ENCODE measurements at regions not wholly inside any gene's neighbourhood (a gene's known extent, or its start where the extent isn't known, plus 50 kb on each side); places are given as distances from the start of the nearest gene placed in this dataset.
A peak's percentile ranks its signal among the peaks of the same experiment; 100 is the strongest.

DNA sequence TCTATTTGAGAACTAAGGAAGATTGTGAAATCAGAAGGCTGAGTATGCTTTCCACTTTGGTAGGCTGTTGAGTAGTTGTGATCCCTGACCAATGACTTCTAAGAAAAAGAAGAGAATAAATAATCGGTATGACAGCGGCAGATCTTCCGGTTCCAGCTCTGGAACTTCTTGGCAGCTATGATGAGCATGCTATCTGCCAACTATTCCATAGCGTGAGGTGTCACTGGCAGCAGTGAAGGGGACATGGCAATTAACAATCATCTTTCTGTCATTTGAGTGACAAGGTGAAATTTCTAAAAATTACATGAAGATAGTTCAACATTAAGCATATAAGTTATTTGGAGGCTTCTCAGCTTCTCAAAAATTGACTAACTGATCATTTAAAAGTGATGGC lies 140.1 kb upstream of the NETO1 start:
- TF ChIP-seq, protein P1, sequence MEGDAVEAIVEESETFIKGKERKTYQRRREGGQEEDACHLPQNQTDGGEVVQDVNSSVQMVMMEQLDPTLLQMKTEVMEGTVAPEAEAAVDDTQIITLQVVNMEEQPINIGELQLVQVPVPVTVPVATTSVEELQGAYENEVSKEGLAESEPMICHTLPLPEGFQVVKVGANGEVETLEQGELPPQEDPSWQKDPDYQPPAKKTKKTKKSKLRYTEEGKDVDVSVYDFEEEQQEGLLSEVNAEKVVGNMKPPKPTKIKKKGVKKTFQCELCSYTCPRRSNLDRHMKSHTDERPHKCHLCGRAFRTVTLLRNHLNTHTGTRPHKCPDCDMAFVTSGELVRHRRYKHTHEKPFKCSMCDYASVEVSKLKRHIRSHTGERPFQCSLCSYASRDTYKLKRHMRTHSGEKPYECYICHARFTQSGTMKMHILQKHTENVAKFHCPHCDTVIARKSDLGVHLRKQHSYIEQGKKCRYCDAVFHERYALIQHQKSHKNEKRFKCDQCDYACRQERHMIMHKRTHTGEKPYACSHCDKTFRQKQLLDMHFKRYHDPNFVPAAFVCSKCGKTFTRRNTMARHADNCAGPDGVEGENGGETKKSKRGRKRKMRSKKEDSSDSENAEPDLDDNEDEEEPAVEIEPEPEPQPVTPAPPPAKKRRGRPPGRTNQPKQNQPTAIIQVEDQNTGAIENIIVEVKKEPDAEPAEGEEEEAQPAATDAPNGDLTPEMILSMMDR (IDR thresholded peaks at IDR 0.05), result no peak
- Mint-ChIP-seq H3K27me3 (no peaks in the 10 kb centered on the region), H3K36me3 (ENCODE audit: low read depth) (no peaks in the 10 kb centered on the region), H3K9me3 (peaks cover 8% of the 10 kb centered on the region), H3K4me3 (peak overlapping the region; percentile 32), H3K4me1 (peaks cover 27% of the 10 kb centered on the region), H3K27ac (peak overlapping the region; percentile 65)
- POLR2A ChIA-PET, result no interaction called here
- DNase-seq (no peak), ATAC-seq (ENCODE audit: low read depth) (no peak)
- intact Hi-C loops (cut with micrococcal nuclease), result loop anchor here (2.0 kb wide), 1 partner anchor 65 kb away; no protein-coding TSS in a partner anchor
- CTCF ChIA-PET, result no interaction called here

DNA sequence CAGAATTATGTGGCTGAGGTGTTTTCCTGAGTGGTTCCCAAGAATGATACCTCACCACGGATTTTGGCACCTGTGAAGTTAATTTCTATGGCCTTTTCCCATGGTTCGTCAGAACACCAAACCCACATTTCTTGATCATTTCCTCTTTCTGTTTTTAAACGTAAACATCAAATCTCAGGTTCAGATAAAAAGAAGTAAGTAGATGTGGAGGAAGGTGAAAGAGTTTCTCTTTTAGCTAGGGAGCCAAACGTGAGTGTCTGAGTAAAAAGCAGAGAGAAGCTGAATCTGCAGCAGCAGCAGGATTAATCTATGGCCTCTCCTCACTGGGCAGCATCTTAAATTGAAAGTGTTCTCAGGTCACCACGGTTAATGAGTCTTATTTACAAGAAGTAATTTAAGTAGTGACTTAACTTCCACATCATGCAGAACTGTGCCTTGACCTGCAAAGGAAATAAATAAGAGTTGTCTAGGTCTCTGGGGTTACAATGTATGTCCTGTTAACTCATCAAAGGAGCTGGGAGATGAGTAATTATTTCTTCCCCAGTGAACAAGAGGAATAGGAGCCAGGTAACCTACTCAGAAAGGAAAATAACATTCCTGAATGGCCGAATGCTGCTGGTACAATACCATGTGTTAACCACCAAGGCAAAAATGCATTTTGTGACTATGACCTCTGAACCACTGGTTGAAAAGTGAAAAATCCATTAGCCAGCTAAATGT lies 139.6 kb upstream of the NETO1 start:
- H3K4me3 Mint-ChIP-seq, result peak overlapping the region; percentile 32
- H3K36me3 Mint-ChIP-seq (ENCODE audit: low read depth), result no peaks in the 10 kb centered on the region
- H3K9me3 Mint-ChIP-seq, result peaks cover 8% of the 10 kb centered on the region
- H3K4me1 Mint-ChIP-seq, result peaks cover 27% of the 10 kb centered on the region
- intact Hi-C loops (cut with micrococcal nuclease), result loop anchor here (2.0 kb wide), 1 partner anchor 65 kb away; no protein-coding TSS in a partner anchor
- DNase-seq (no peak), ATAC-seq (ENCODE audit: low read depth) (peak; percentile 7)
- TF ChIP-seq, protein P1 (IDR thresholded peaks at IDR 0.05), result no peak
- ChIA-PET CTCF (no interaction called here), POLR2A (no interaction called here)
- no peaks in the 10 kb centered on the region for H3K27me3 Mint-ChIP-seq
- H3K27ac Mint-ChIP-seq, result peak overlapping the region; percentile 65

DNA sequence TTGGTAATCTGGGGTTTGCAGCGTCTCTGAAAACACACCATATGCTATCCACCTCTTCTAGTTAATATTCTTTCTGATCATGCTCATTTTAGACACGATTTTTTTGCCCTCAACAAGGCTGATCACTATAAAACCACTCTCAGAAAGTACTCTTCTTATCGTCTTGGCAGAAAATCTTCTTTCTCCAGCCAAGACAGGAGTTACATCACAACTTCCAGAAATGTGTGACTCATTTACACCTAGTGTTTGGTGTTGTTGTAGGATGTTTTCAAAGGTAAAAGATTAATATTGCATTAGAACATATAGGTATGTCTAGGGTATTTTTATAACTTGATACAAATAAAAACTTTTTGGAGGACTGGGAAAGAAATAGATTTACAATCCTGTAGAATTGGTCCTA lies 138.5 kb upstream of the NETO1 start:
- TF ChIP-seq, protein P1 (IDR thresholded peaks at IDR 0.05), result no peak
- POLR2A ChIA-PET, result no interaction called here
- no peak overlapping the region for H3K27ac Mint-ChIP-seq
- no peak for ATAC-seq (ENCODE audit: low read depth)
- CTCF ChIA-PET, result no interaction called here
- H3K4me1 Mint-ChIP-seq, result peaks cover 27% of the 10 kb centered on the region
- intact Hi-C loops (cut with micrococcal nuclease), result loop anchor here (2.0 kb wide), 1 partner anchor 66 kb away; no protein-coding TSS in a partner anchor
- H3K9me3 Mint-ChIP-seq, result peaks cover 8% of the 10 kb centered on the region
- DNase-seq, result no peak
- no peaks in the 10 kb centered on the region for H3K27me3 Mint-ChIP-seq
- no peaks in the 10 kb centered on the region for H3K36me3 Mint-ChIP-seq (ENCODE audit: low read depth)
- no peak overlapping the region for H3K4me3 Mint-ChIP-seq

DNA sequence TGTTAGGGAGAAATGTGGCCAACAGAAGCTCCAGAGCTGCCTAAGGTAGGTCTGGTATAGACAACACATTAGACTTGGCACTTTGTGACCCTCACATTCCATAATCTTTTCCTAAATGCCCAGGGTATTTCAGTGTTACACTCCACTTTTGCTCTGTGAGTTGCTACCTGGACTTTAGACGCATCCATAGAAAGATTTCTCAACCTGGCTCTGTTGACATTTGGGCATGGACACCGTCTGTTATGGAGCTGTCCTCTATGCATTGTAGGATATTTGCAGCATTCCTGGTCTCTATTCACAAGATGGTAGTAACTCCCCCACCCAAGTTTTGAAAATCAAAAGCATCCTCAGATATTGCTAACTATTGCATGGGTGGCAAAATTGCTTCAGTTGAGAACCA lies 136.5 kb upstream of the NETO1 start:
- CTCF ChIA-PET, result no interaction called here
- no peak for DNase-seq
- intact Hi-C loops (cut with micrococcal nuclease), result no loop called here
- TF ChIP-seq, protein P1 (IDR thresholded peaks at IDR 0.05), result no peak
- Mint-ChIP-seq H3K27me3 (no peaks in the 10 kb centered on the region), H3K36me3 (ENCODE audit: low read depth) (no peaks in the 10 kb centered on the region), H3K27ac (no peak overlapping the region), H3K4me3 (no peak overlapping the region), H3K9me3 (peaks cover 8% of the 10 kb centered on the region), H3K4me1 (peaks cover 20% of the 10 kb centered on the region)
- POLR2A ChIA-PET, result no interaction called here
- ATAC-seq (ENCODE audit: low read depth), result no peak

DNA sequence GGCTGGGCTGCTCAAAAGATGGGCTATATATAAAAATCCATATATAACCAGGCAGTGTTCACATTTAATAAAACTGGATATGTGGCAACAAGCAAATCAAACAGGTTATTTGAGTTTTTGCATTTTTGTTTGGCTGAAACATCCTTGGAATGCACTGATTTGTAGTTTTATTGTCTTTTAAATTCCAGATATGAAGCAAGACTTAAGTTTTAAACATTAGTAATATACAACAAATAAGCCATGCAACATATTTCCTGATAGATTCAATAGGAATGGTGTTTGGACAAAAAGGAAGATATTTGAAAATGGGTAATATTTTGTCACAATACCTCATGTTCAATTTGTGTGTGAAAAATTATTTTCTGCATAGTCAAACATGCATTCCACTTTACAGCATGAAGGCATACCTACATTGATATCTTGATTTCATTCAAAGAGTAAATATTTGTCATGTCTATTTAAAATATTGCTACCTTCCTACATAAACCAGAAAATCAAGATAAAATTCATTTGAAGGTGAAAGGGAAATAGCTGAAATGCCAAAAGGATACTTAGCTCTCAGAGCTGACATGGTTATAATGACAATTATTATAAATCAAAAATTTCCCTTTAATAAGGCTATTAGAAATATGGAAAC lies 132.3 kb upstream of the NETO1 start:
- CTCF ChIA-PET, result no interaction called here
- H3K4me3 Mint-ChIP-seq, result no peak overlapping the region
- ATAC-seq (ENCODE audit: low read depth) (no peak), DNase-seq (no peak)
- no peaks in the 10 kb centered on the region for H3K36me3 Mint-ChIP-seq (ENCODE audit: low read depth)
- POLR2A ChIA-PET, result no interaction called here
- TF ChIP-seq, protein P1 (IDR thresholded peaks at IDR 0.05), result no peak
- H3K4me1 Mint-ChIP-seq, result no peaks in the 10 kb centered on the region
- no peak overlapping the region for H3K27ac Mint-ChIP-seq
- H3K27me3 Mint-ChIP-seq, result no peaks in the 10 kb centered on the region
- H3K9me3 Mint-ChIP-seq, result peaks cover 8% of the 10 kb centered on the region
- intact Hi-C loops (cut with micrococcal nuclease), result no loop called here
